ENCODE measurements at regions not wholly inside any gene's neighbourhood (a gene's known extent, or its start where the extent isn't known, plus 50 kb on each side); places are given as distances from the start of the nearest gene placed in this dataset.

DNA sequence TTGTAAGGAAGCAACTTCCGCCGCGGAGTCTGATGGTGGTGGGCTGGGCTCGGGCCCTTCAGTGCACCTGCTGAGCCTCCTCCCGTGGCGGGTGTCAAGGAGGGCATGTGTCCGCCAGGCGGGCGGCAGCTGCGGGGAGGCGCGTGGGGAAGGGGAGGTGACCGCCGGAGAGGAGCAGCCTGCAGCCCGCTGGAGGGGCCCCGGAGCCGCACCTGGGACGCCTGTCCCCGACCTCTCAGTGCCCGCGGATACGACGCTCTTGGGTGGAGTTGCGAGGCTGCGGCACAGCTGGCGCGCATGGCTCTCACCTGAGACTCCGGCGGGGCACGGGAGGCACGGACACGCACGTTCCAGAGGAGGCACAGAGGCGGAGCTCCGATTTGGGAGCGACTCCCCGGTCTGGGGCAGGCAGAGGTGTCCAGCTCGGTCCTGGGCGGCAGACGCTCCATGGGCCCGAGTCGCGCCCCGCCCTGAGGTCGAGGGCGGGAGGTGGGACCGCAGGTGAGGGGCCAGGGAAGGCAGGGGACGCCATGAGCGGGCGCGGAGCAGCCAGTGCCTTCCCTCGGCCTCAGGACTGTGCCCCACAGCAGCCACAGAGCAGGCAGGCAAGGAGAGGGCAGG lies 50.2 kb upstream of the PRR20G start:
- peaks cover 3% of the 10 kb centered on the region for H3K9me3 ChIP-seq (ENCODE audit: low read length)
- TF ChIP-seq EP300 (conservative IDR thresholded peaks at IDR 0.05; ENCODE audit: poor library complexity, severe bottlenecking), result no peak
- no peak for TF ChIP-seq POLR2AphosphoS5 (IDR thresholded peaks at IDR 0.05)
- TF ChIP-seq, protein P1, sequence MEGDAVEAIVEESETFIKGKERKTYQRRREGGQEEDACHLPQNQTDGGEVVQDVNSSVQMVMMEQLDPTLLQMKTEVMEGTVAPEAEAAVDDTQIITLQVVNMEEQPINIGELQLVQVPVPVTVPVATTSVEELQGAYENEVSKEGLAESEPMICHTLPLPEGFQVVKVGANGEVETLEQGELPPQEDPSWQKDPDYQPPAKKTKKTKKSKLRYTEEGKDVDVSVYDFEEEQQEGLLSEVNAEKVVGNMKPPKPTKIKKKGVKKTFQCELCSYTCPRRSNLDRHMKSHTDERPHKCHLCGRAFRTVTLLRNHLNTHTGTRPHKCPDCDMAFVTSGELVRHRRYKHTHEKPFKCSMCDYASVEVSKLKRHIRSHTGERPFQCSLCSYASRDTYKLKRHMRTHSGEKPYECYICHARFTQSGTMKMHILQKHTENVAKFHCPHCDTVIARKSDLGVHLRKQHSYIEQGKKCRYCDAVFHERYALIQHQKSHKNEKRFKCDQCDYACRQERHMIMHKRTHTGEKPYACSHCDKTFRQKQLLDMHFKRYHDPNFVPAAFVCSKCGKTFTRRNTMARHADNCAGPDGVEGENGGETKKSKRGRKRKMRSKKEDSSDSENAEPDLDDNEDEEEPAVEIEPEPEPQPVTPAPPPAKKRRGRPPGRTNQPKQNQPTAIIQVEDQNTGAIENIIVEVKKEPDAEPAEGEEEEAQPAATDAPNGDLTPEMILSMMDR (IDR thresholded peaks at IDR 0.05; ENCODE audit: poor library complexity, severe bottlenecking), result no peak
- no peak for TF ChIP-seq SMC3 (conservative IDR thresholded peaks at IDR 0.05; ENCODE audit: poor library complexity)
- no peak overlapping the region for H3K4me2 ChIP-seq (ENCODE audit: low read length)
- no peaks in the 10 kb centered on the region for H3K9me2 ChIP-seq (ENCODE audit: insufficient read depth, low read length)
- no peak overlapping the region for H3K9ac ChIP-seq (ENCODE audit: low read length)
- no peak overlapping the region for H3K4me3 ChIP-seq (ENCODE audit: low read length)
- H3K79me2 ChIP-seq (replicated peaks; ENCODE audit: insufficient read depth, low read length), result no peaks in the 10 kb centered on the region
- H3K27ac ChIP-seq (ENCODE audit: low read length), result no peak overlapping the region
- no peaks in the 10 kb centered on the region for H3K36me3 ChIP-seq (ENCODE audit: insufficient read depth, low read length)
- no peak overlapping the region for H2AFZ ChIP-seq (ENCODE audit: low read depth, low read length)
- no peaks in the 10 kb centered on the region for H4K20me1 ChIP-seq (ENCODE audit: insufficient read depth)
- H3K27me3 ChIP-seq (ENCODE audit: insufficient read depth, low read depth, low read length), result no peaks in the 10 kb centered on the region
- H3F3A ChIP-seq (ENCODE audit: insufficient read depth, low read length, poor library complexity, severe bottlenecking), result no peaks in the 10 kb centered on the region

Data from neural cell (in vitro differentiated cells).